LHCN-M2 (cell line): ENCODE measurements at regions not wholly inside any gene's neighbourhood (a gene's known extent, or its start where the extent isn't known, plus 50 kb on each side); places are given as distances from the start of the nearest gene placed in this dataset.
"Not testable (repeated sequence)": the region's sequence is repeated elsewhere in the genome, so short reads cannot be mapped to it uniquely, and the experiment has no call there.

ENCODE experiments used
- DNase-seq: peaks from one replicate; pipeline ENCODE4 v3.0.0-alpha.2; 2012; ENCODE audit warnings: low read depth

DNA sequence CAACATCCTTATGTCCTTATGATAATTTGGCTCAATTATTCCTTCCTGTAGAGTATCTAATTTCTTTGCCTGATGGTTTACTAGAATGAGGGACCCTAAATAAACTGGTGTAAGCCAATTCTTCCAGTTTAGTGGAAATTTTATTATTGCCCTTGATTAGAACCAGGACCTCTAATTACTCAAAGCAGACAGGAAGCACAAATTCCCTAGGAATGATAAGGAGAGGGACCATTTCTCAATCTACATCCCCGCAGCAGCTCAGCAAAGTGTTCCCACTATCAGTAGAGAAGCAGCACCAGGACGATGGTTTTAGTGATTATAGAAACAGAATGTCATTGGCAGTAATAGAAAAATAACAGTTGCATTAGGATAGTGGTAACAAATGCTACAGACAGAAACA is 97.1 kb downstream of the PLPPR4 start:
- DNase-seq, result no peak

DNA sequence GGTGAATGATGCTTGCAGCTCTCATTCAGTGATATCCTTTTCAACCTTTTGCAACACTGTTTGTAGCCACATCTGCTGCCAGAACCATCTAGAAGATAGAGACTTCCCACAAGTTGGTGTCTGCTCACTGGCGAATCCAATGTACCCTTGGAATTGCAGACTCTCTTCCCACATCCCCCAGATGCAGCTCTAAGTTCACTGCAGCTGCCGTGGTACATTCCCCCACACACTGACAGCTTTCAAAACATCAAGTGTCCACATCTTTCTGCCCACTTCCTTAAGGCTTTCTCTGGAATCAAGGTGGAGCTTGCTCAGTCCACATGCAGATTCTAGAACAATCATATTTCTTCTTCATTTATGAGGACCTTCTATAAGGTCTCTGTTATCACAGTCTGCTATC is 99.2 kb downstream of the PLPPR4 start:
- peak; percentile 69 for DNase-seq

DNA sequence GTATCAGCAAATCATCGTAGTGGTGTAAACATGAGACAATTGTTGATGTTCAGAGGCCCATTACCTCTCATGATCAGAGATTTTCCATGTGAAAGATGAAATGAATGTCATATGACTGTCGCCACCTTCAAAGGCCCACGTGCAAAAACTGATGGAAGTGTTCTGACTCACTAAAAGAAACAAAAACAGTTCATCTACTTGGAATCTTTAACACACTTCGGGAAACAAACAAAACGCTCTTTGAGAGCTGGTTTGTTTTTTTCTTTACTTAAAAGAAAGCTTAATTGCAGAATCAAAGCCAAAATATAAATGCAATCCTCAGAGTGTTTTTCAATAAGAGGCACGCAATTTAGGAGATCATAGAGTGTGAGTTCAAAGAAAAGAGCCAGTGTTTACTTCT is 100.8 kb downstream of the PLPPR4 start:
- DNase-seq, result peak; percentile 19

DNA sequence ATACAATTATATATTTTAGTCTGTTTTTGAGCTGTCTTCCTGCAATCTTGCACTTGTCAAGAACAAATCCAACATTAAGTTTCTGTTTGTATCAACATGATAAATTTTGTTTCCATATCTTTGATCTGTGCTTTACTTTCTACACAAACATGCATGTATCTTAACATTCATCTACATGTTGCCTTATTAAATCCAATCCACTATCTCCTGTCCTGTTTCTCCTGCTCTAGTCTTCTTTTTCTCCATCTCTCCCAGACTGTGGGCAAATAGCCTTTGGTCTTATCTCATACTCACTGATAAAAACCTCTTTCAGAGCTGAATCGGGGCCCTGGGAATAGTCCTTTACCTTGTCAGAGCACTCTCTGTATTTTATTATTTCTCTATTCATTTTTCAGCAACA is 101.3 kb downstream of the PLPPR4 start:
- no peak for DNase-seq

DNA sequence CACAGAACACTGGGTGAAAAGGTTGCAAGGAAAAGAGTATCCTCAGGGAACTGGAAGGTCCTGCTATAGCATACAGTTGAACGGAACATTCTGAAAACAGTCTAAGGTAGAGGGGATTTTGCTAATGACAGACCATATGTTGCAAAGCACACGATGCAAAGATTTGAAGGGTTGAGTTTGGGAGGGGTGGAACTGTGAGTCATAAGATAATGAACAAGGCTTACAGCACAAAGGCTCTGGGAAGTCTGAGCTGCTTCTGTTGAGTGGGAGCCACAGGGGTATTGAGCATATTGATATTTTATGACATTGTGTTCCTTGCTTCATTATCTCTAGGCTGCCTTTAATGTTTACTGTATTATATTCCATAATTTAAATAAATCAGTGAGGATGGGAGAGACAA is 104.9 kb downstream of the PLPPR4 start:
- no peak for DNase-seq

DNA sequence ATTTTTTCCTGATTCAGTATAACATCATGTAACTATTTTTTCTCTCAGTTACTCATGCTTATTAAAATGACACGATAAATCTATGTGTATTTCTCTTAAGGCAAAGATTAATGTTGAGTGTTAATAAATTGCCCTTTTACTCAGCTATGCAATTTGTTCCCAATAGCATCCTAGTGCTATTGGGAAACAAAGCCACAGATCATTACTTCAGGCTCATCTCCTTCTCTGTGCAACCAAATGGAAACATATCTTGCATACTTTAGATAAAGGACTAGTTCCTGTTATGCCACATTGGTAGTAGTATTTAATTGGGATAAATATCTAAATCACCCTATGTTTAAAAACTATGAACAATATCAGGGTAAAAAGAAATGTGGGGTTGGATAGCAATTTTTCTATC is 106.2 kb downstream of the PLPPR4 start:
- no peak for DNase-seq

DNA sequence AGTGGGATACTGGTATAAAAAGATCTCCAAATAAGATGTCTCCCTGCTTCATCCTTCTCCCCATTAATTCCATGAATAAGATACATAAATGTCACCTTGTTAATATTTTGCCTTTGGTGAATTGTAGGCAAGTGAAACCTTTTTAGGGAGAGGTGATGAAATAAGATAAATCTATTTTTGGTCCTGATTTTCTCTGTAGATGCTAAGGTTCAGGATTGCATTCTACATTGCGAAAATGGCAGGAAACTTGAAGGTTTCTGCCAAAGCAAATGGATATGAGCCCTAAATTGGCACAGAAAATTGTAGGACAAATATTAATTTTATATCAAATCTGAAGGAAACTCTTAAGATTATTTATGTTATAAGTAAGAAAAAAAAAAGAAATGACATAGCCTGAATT is 107.1 kb downstream of the PLPPR4 start:
- no peak for DNase-seq

DNA sequence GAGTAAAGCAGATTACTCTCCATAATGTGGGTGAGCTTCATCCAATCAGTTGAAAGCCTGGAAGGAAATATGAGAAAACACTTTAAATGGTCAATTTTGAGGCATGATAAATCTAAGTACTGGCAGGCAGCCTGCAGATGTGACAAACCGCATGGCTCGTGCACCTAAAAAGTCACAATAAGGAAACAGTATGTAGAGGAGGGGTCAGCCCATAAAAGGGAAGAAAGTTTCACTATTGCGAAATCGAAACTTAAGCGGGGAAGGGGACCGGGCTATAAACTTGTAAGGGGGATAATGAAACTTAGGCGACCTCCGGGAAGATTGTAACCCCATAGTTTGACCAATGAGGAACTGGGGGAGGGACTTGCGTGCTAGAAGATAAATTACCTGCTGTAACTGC is 109.8 kb downstream of the PLPPR4 start:
- DNase-seq, result no peak

DNA sequence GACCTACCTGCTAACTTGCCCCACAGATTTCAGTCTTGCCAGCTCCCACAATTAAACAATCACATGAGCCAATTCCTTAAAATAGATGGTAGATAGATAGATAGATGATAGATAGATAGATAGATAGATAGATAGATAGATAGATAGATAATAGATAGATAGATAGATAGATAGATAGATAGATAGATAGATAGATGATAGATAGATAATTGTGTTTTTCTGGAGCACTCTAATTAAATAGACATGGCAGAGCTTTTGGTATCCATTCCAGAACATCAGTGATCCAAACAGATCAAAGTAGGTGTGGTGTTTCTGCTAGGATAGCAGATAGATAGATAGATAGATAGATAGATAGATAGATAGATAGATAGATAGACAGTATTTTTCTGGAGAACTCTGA is 110.4 kb downstream of the PLPPR4 start:
- DNase-seq, result not testable (repeated sequence)

DNA sequence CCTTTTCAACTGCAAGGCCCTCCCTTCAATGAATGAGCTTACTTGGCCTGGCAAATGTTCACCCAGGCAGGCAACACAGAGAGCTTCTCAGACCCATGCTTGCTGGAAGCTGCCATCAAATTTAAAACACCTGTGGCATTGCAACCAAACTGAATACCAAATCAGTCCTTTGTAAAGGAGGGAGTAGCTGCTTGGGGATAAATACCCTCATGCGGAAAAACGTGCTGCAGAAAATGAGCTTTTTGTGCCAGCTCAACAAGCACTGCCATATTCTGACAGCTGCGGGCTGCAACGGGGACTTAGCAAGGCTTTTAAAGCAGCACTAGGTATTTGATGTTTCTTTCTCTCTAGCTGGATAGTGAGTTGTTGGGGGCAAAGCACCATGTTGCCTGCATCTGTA is 119.7 kb downstream of the PLPPR4 start:
- DNase-seq, result no peak

DNA sequence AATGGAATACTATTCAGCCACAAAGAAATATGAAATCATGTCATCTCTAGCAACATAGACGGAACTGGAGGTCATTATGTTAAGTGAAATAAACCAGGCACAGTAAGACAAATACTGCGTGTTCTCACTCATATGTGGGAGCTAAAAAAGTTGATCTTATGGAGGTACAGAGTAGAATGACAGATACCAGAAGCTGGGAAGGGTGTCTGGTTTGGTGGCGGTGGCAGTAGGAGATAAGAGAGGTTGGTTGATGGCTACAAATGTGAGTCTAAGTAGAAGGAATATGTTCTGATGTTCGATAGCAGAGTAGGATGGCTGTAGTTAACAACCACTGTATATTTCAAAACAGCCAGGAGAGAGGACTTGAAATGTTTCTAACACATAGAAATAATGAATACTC is 121.6 kb downstream of the PLPPR4 start:
- DNase-seq, result no peak

DNA sequence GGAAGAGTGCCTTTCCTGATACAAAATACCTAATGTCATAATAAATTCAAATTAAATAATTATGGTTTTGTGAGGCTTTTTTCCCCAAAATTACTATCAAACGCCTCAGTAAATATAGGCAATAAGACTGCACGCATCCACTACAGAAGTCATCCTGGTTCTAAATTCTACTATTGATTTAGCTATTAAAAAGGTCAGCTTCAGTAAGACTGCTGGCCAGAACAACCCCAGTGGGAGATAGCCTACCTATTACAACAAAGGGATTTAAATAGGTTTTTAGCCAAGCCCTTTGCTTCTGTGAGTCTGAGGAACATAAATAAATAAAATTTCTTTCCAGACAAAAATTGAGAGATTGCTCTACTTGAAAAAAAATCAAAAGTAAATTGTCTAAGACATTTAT is 132.1 kb downstream of the PLPPR4 start:
- no peak for DNase-seq

DNA sequence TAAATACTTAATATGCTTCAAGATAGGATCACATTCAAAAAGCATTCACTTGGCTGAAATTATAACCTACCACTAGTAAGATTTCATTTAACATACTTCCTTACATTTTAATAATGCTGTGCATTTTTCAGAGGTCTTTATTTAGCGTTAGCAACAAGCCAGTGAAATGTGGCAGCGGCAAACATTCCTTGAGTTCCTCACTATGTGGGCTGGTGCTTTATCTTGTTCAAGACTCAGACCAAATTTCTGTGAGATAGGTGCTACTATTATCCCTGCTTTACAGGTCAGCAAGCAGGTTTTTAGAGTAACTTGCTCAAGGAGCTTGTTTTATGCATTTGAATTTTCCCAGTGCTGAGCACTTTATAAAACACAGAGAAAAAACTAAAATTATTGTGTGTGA is 132.7 kb downstream of the PLPPR4 start:
- no peak for DNase-seq

DNA sequence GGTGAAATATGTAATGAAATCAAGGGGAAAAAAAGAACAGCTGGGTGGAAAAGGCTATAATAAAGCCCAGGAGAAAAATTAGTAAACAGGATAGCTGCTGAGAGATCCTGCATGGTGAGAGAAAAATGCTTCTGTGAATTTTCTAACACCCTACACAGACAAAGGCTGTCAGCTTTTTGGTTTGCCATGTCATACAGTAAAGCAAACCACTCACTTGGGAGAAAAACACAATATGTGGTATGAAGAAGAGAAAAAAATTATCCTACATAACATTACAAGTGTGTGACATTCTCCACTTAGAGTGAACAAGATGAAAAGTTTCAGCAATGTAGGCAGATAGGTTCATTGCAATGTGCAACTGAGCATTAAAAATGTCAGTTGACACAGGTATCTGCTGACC is 133.6 kb downstream of the PLPPR4 start:
- DNase-seq, result no peak

DNA sequence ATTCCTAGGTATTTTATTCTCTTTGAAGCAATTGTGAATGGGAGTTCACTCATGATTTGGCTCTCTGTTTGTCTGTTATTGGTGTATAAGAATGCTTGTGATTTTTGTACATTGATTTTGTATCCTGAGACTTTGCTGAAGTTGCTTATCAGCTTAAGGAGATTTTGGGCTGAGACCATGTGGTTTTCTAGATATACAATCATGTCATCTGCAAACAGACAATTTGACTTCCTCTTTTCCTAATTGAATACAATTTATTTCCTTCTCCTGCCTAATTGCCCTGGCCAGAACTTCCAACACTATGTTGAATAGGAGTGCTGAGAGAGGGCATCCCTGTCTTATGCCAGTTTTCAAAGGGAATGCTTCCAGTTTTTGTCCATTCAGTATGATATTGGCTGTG is 137.3 kb downstream of the PLPPR4 start:
- not testable (repeated sequence) for DNase-seq

DNA sequence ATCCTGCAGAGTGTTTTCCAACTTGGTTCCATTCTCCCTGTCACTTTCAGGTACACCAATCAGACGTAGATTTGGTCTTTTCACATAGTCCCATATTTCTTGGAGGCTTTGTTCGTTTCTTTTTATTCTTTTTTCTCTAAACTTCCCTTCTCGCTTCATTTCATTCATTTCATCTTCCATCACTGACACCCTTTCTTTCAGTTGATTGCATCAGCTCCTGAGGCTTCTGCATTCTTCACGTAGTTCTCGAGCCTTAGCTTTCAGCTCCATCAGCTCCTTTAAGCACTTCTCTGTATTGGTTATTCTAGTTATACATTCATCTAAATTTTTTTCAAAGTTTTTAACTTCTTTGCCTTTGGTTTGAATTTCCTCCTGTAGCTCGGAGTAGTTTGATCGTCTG is 140.1 kb downstream of the PLPPR4 start:
- not testable (repeated sequence) for DNase-seq

DNA sequence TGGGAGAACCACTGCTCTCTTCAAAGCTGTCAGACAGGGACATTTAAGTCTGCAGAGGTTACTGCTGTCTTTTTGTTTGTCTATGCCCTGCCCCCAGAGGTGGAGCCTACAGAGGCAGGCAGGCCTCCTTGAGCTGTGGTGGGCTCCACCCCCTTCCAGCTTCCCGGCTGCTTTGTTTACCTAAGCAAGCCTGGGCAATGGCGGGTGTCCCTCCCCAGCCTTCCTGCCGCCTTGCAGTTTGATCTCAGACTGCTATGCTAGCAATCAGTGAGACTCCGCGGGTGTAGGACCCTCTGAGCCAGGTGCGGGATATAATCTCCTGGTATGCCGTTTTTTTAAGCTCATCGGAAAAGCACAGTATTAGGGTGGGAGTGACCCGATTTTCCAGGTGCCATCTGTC is 141.0 kb downstream of the PLPPR4 start:
- not testable (repeated sequence) for DNase-seq

DNA sequence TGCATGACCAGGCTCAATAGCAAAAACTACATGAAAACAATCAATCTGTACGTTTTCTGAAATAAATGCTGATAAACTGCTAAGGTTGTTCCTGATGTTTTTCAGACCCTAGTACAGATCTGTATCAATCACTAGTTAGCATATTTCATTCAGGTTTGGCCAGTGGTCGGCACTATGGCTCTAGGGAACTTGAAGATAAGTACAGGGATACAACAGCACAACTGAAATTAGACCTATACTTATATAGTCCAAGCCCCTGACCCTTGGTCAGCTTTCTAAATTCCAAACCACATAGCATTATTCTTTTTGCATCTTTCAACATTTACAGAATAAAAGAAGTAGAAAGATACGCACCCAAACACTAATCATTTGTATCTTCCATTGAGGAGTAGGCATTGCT is 142.7 kb downstream of the PLPPR4 start:
- DNase-seq, result peak; percentile 11

DNA sequence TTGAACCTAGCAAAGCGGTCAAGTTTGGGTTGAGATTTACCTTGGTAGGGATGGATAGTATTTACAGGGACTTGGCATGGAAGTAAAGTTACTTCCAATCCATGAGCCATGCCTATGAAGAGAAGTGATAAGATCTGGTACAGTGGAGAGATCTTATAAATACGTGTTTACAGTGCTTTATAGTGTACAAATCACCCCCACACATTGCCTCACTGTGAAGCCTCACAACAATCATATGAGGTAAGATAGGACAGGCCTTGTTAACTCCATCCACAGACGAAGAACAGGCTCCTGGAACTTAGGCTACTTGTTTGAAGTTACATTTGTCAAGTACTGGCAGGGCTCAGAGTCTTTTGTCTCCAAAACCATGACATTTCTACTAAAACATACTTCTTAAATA is 159.8 kb downstream of the PLPPR4 start:
- no peak for DNase-seq

DNA sequence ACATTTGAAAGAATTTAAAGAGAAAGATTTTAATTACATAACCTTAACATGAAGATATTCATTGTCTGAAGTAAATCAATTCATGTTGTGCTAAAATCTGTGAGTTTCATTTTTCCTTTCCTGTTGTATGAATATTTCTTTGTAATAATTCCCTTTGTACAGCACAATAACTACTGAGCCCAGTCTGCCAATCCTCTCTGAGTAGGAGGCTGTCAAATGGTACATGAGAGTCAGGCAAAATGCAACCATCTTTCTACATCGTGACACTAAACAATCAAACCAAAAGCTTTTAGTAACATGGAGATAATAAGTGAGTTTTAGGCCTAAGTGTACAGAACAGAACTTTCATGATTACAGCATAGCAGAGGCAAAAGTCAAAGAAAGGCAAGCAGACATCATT is 165.5 kb downstream of the PLPPR4 start:
- DNase-seq, result no peak

DNA sequence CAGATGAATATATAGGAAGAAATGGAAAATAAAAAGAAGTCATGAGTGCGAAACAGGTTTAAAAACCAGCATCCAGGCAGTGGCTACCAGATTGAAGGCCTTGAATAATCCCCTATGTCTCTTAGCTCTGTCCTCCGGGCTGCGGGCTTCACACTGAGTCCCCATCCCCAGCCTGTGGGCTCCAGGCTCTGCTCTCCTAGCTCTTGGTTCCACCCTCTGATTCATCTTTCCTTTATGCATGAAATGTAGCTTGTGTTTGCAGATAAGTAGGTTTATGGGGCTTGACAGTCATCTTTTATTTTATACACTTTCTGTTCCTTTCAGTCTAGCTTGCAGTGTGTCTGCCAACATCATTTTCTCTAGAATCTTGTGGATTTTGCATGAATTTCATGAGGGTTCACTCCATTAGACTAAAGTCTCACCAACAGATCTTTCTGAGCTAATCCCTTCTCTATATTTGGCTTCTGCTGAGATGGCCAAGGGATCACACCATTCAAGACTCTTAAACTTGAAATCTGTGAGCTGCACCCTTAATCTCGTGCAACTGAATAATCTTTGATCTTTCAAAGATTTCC is 174.5 kb downstream of the PLPPR4 start:
- no peak for DNase-seq

DNA sequence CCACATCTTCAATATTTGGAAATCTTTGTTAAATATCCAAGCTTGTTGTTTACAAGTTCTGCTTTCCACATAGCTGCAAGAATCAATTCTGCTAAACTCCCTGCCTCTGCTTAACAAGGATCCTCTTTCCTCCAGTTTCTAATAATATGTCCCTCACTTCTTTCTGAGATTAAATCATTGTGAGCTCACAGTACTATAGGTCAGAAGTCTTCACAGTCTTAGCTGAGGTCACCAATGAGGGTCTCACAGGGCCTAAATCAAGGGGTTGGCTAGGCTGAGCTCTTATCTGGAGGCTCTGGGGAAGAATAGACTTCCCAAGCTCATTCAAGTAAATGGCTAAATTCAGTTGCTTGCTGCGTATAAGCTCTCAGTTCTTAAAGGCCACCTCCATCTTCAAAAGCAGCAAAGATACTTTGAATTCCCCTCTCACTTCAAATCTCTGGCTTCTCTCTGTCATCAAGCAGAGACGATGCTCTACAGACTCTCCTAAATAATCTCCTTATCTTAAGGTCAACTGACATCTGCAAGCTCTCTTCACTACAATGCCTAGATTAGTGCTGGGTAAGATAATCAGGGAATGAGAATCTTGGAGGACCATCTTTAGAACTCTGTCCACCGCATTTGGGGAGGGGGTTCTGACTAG is 175.3 kb downstream of the PLPPR4 start:
- DNase-seq, result no peak

DNA sequence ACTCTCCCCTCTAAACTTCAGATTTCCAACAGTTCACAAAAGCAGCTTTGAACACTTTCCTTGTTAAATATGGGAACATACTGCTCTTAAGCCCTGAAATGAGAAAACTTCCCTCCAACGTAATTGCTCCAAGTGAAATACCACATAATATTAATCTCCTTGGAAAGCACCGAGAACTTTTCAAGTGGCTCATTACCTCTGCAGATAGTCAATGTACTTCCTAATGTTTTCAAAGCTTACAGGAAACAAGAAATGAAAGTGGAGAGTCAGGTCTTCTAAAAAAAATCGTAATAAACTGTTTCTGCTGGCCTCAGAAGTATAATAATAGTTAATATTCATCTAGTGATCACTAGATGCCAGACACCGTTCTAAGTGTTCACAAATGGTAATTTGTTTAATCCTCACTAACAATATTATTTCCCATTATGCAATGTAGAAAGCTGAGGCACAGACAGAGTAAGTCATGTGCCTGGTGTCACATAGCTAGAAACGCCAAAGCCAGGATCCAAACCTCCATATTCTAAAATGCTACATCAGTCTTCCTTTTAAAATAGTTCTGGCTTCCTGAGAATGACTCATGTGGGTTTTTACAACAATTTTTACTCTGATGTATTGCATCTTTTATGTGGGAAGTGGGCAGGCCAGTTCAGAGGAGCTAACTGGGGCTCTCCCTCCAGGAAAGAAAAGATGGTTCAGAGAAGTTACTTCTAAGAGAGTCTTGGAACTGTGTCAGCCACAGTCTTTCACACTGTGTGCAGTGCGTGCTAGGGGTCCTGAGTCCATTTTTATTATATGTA is 177.2 kb downstream of the PLPPR4 start:
- peak; percentile 54 for DNase-seq
